Stimulated activated CD4-positive, alpha-beta T cell treated with anti-CD3 and anti-CD28 coated beads, Interleukin-2, amount 100 ng/mL, for 4 hours (primary cell): ENCODE measurements at regions not wholly inside any gene's neighbourhood (a gene's known extent, or its start where the extent isn't known, plus 50 kb on each side); places are given as distances from the start of the nearest gene placed in this dataset.

ENCODE experiments used
- DNase-seq: peaks from one replicate; pipeline ENCODE4 v3.0.0-alpha.2; 2020; ENCODE audit warnings: low read depth

- DNase-seq, result peak; percentile 65
Measured at GRCh38 chr6:157756708-157757429, 66.2 kb upstream of the SNX9 start.

GRCh38 chr6:157757430-157758403 lies 65.3 kb upstream of the SNX9 start:
- no peak for DNase-seq

- DNase-seq, result no peak
Measured at GRCh38 chr6:157758516-157759023, 64.5 kb upstream of the SNX9 start.

- no peak for DNase-seq
Measured at GRCh38 chr6:157759028-157759427, 64.0 kb upstream of the SNX9 start.

- DNase-seq, result no peak
Measured at GRCh38 chr6:157760137-157760536, 62.9 kb upstream of the SNX9 start.

- DNase-seq, result no peak
Measured at GRCh38 chr6:157760589-157761330, 62.3 kb upstream of the SNX9 start.

- DNase-seq, result peak; percentile 44
Measured at GRCh38 chr6:157761331-157761921, 61.6 kb upstream of the SNX9 start.

GRCh38 chr6:157761926-157762325 lies 61.1 kb upstream of the SNX9 start:
- no peak for DNase-seq

- DNase-seq, result no peak
Measured at GRCh38 chr6:157762636-157763035, 60.4 kb upstream of the SNX9 start.

GRCh38 chr6:157763129-157763903 lies 59.7 kb upstream of the SNX9 start:
- no peak for DNase-seq

GRCh38 chr6:157763904-157764177 lies 59.2 kb upstream of the SNX9 start:
- DNase-seq, result no peak

GRCh38 chr6:157764178-157765068 lies 58.6 kb upstream of the SNX9 start:
- peak; percentile 80 for DNase-seq

GRCh38 chr6:157766901-157767774 lies 55.9 kb upstream of the SNX9 start:
- DNase-seq, result no peak

- no peak for DNase-seq
Measured at GRCh38 chr6:157767775-157768156, 55.3 kb upstream of the SNX9 start.

- DNase-seq, result no peak
Measured at GRCh38 chr6:157768304-157768703, 54.7 kb upstream of the SNX9 start.

- DNase-seq, result no peak
Measured at GRCh38 chr6:157768863-157769551, 54.0 kb upstream of the SNX9 start.

GRCh38 chr6:157769776-157770426 lies 53.1 kb upstream of the SNX9 start:
- DNase-seq, result no peak

- DNase-seq, result no peak
Measured at GRCh38 chr6:157770946-157771345, 52.1 kb upstream of the SNX9 start.
